SU-DHL-6 (cell line): ENCODE measurements at regions not wholly inside any gene's neighbourhood (a gene's known extent, or its start where the extent isn't known, plus 50 kb on each side); places are given as distances from the start of the nearest gene placed in this dataset.

ENCODE experiments used
- H2AFZ ChIP-seq: fragments of 200-600 bp; sonication (generic); 2 replicates; pipeline ENCODE4 v1.6.1; 2014; ENCODE audit warnings: low read depth, mild to moderate bottlenecking, moderate library complexity, mixed read lengths, antibody characterized with exemption, low read length; ENCODE audit not compliant: severe bottlenecking
- H3F3A ChIP-seq: fragments of 200-600 bp; shearing (Covaris generic); 2 replicates; pipeline ENCODE4 v1.6.0; 2016; ENCODE audit warnings: antibody characterized with exemption, mild to moderate bottlenecking; ENCODE audit not compliant: insufficient read depth
- H3K27ac ChIP-seq: fragments of 200-600 bp; sonication (generic); 2 replicates; pipeline ENCODE4 v1.5.1; 2016; ENCODE audit warnings: low read depth, mild to moderate bottlenecking, low read length, moderate library complexity, mixed read lengths
- H3K27me3 ChIP-seq: fragments of 200-600 bp; sonication (generic), shearing (Covaris generic); 2 replicates; pipeline ENCODE4 v1.6.0; 2014; ENCODE audit warnings: mild to moderate bottlenecking, low read length
- H3K36me3 ChIP-seq: fragments of 200-600 bp; sonication (generic); 2 replicates; pipeline ENCODE4 v1.6.1; 2014; ENCODE audit warnings: mild to moderate bottlenecking, low read length, mixed read lengths
- H3K4me2 ChIP-seq: fragments of 300-600, 200-600 bp; shearing (Covaris generic), sonication (generic); 2 replicates; pipeline ENCODE4 v1.6.0; 2014; ENCODE audit warnings: low read length, low read depth, mild to moderate bottlenecking; ENCODE audit not compliant: poor library complexity, severe bottlenecking
- H3K4me3 ChIP-seq: fragments of 200-600 bp; sonication (generic); 2 replicates; pipeline ENCODE4 v1.5.1; 2014; ENCODE audit warnings: antibody characterized with exemption, low read length, mild to moderate bottlenecking, mixed read lengths; ENCODE audit not compliant: insufficient read depth, poor library complexity, severe bottlenecking
- H3K79me2 ChIP-seq: fragments of 200-600 bp; sonication (generic); 2 replicates; pipeline ENCODE4 v1.6.1; 2014; ENCODE audit warnings: mild to moderate bottlenecking, low read length, moderate library complexity; ENCODE audit not compliant: insufficient read depth
- H3K9ac ChIP-seq: fragments of 200-600 bp; sonication (generic); 2 replicates; pipeline ENCODE4 v1.7.0; 2014; ENCODE audit warnings: mild to moderate bottlenecking, low read length
- H3K9me2 ChIP-seq: fragments of 200-600 bp; sonication (generic); replicated peaks from 2 replicates; pipeline ENCODE4 v1.6.1; 2014; ENCODE audit warnings: low read length; ENCODE audit not compliant: insufficient read depth
- H3K9me3 ChIP-seq: fragments of 200-600 bp; sonication (generic); 2 replicates; pipeline ENCODE4 v1.6.1; 2014; ENCODE audit warnings: low read length, mixed read lengths; ENCODE audit not compliant: insufficient read depth
- H4K20me1 ChIP-seq: fragments of 200-600 bp; sonication (generic); 2 replicates; pipeline ENCODE4 v1.6.1; 2014; ENCODE audit warnings: low read depth, mild to moderate bottlenecking, antibody characterized with exemption, low read length, moderate library complexity, mixed read lengths
- EZH2phosphoT487 ChIP-seq: fragments of 200-600 bp; sonication (generic), shearing (Covaris generic); conservative IDR thresholded peaks from 2 replicates; pipeline ENCODE4 v1.6.1; 2018; ENCODE audit warnings: mild to moderate bottlenecking, antibody characterized with exemption, low read length, moderate library complexity, mixed read lengths
- TF ChIP-seq, protein P1 (sequence below): fragments of 200-600 bp; sonication (generic); IDR thresholded peaks from one replicate; pipeline ENCODE4 v1.5.1; 2017; ENCODE audit warnings: antibody characterized with exemption, mild to moderate bottlenecking, low read length, moderate library complexity; ENCODE audit not compliant: insufficient read depth, poor library complexity, severe bottlenecking

DNA sequence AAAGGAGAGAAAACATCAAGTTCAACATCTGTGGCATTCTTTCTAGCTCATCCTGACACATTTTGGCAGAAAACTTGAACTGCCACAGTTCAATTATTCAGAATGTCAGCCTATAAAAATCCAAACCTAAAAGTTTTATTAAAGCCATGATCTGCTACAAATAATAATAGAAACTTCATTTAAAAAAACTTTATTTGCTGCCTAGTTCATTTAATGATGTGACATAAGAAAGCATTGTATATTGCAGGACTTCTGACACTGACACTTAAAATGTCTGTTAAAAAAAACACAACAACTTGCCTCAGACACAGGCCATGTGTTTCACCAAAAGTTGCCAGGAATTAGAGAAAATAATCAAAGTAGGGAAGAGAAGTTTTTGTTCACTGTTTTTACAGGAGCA, 88.3 kb upstream of the HTR1E start:
- Histone ChIP-seq H4K20me1 (no peaks in the 10 kb centered on the region), H3K9me3 (no peaks in the 10 kb centered on the region), H3K79me2 (no peaks in the 10 kb centered on the region), H3F3A (no peaks in the 10 kb centered on the region), H3K4me3 (no peak overlapping the region), H3K36me3 (no peaks in the 10 kb centered on the region), H3K27ac (no peak overlapping the region), H3K4me2 (no peak overlapping the region), H3K9ac (no peak overlapping the region), H3K27me3 (no peaks in the 10 kb centered on the region), H2AFZ (no peak overlapping the region), H3K9me2 (no peaks in the 10 kb centered on the region)
- TF ChIP-seq EZH2phosphoT487 = no peak
- TF ChIP-seq, protein P1, sequence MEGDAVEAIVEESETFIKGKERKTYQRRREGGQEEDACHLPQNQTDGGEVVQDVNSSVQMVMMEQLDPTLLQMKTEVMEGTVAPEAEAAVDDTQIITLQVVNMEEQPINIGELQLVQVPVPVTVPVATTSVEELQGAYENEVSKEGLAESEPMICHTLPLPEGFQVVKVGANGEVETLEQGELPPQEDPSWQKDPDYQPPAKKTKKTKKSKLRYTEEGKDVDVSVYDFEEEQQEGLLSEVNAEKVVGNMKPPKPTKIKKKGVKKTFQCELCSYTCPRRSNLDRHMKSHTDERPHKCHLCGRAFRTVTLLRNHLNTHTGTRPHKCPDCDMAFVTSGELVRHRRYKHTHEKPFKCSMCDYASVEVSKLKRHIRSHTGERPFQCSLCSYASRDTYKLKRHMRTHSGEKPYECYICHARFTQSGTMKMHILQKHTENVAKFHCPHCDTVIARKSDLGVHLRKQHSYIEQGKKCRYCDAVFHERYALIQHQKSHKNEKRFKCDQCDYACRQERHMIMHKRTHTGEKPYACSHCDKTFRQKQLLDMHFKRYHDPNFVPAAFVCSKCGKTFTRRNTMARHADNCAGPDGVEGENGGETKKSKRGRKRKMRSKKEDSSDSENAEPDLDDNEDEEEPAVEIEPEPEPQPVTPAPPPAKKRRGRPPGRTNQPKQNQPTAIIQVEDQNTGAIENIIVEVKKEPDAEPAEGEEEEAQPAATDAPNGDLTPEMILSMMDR = no peak

DNA sequence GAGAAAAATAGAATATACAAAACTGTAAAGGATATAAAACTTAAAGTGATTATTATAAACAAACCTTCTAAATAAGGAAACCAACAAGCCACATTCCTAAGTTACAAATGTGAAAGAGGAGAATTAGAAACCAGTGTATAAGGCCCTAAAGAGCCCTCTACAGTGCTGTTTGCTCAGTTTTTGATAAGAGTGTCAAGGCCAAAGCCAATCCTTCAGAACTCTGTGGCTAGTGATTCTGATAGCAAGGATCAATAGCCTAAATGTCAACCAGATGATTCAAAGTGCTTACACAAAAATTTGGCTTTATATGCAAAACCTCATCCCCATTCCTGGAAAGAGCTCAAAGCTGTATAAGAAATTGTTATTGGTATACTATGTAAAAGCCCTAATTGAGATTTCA, 104.6 kb upstream of the HTR1E start:
- no peak overlapping the region for H2AFZ ChIP-seq
- no peaks in the 10 kb centered on the region for H3K27me3 ChIP-seq
- no peaks in the 10 kb centered on the region for H3K9me2 ChIP-seq
- H3K27ac ChIP-seq = no peak overlapping the region
- no peaks in the 10 kb centered on the region for H3K9me3 ChIP-seq
- no peaks in the 10 kb centered on the region for H3K79me2 ChIP-seq
- no peak for TF ChIP-seq EZH2phosphoT487
- TF ChIP-seq, protein P1 = no peak
- H3K4me3 ChIP-seq = no peak overlapping the region
- H3F3A ChIP-seq = no peaks in the 10 kb centered on the region
- no peak overlapping the region for H3K9ac ChIP-seq
- H3K36me3 ChIP-seq = no peaks in the 10 kb centered on the region
- H3K4me2 ChIP-seq = no peak overlapping the region
- no peaks in the 10 kb centered on the region for H4K20me1 ChIP-seq

DNA sequence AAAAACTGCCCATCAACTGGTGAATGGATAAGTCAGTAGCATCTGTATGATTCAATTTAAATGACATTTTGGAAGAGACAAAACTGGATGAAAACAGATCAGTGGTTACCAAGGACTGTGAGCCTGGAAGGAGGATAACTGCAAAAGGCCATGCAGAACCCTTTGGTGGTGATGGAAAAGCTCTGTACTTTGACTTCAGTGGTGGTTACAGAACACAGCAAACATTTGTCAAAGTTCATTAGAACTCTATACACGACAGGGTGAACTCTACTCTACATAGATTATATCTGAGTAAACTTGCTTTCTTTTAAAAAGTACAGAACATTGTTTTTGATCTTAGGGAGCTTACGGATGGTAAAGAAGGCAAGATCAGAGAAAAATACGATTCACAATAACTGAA, 111.9 kb upstream of the HTR1E start:
- no peaks in the 10 kb centered on the region for H3K27me3 ChIP-seq
- no peaks in the 10 kb centered on the region for H3K9me2 ChIP-seq
- no peak overlapping the region for H3K9ac ChIP-seq
- no peaks in the 10 kb centered on the region for H3K36me3 ChIP-seq
- H3K27ac ChIP-seq = no peak overlapping the region
- H3F3A ChIP-seq = no peaks in the 10 kb centered on the region
- H3K4me3 ChIP-seq = no peak overlapping the region
- TF ChIP-seq EZH2phosphoT487 = no peak
- TF ChIP-seq, protein P1 = no peak
- H3K79me2 ChIP-seq = no peaks in the 10 kb centered on the region
- no peak overlapping the region for H2AFZ ChIP-seq
- no peaks in the 10 kb centered on the region for H4K20me1 ChIP-seq
- H3K4me2 ChIP-seq = no peak overlapping the region
- no peaks in the 10 kb centered on the region for H3K9me3 ChIP-seq

DNA sequence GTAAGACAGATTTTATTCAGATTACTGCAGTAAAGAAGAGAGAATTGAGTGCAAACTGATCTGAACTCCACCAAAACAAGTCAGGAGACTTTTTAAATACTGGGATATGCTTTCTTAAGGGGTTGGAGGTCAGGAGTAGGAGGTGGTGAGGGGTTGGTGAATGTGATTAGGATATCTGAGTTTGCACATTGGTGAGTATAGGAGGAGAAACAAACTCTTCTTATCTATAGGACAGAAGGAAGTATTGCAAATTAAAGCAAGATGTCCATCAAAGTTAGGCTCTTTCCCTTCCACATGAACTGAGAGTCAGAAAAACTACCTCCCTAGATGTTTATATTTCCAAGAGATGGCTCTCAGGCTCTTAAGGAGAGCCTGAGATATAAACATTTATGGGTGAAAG, 114.6 kb upstream of the HTR1E start:
- no peaks in the 10 kb centered on the region for H3K9me2 ChIP-seq
- no peak for TF ChIP-seq EZH2phosphoT487

More for the DNA sequence above, 114.6 kb upstream of the HTR1E start:
- H2AFZ ChIP-seq = no peak overlapping the region
- H4K20me1 ChIP-seq = no peaks in the 10 kb centered on the region
- no peaks in the 10 kb centered on the region for H3K27me3 ChIP-seq
- no peaks in the 10 kb centered on the region for H3K36me3 ChIP-seq
- no peak overlapping the region for H3K4me3 ChIP-seq
- H3K27ac ChIP-seq = no peak overlapping the region
- no peaks in the 10 kb centered on the region for H3K9me3 ChIP-seq
- H3K9ac ChIP-seq = no peak overlapping the region
- H3K79me2 ChIP-seq = no peaks in the 10 kb centered on the region
- no peaks in the 10 kb centered on the region for H3F3A ChIP-seq
- H3K4me2 ChIP-seq = no peak overlapping the region
